Lower lobe of right lung (tissue), 2 donors: ENCODE measurements at regions not wholly inside any gene's neighbourhood (a gene's known extent, or its start where the extent isn't known, plus 50 kb on each side); places are given as distances from the start of the nearest gene placed in this dataset.
"Not testable (repeated sequence)": the region's sequence is repeated elsewhere in the genome, so short reads cannot be mapped to it uniquely, and the experiment has no call there.

ENCODE experiments used
- ATAC-seq, 2 donors: fragments of 200-7000 bp; cut with Tn5 transposase; one replicate each; pipeline ENCODE4 v1.9.1; 2020 to 2022; ENCODE audit warnings: mild to moderate bottlenecking in 2 of 2, moderate library complexity in 2 of 2
- DNase-seq: peaks from one replicate; pipeline ENCODE4 v3.0.0-alpha.2; 2020
- H3K27ac ChIP-seq: fragments of 200-600 bp; one replicate; pipeline ENCODE4 v1.8.0; 2022
- H3K27me3 ChIP-seq: fragments of 200-600 bp; one replicate; pipeline ENCODE4 v1.8.0; 2022; ENCODE audit warnings: low read depth
- H3K36me3 ChIP-seq: fragments of 200-600 bp; one replicate; pipeline ENCODE4 v1.8.0; 2022; ENCODE audit warnings: mild to moderate bottlenecking
- H3K4me1 ChIP-seq: fragments of 200-600 bp; one replicate; pipeline ENCODE4 v1.8.0; 2022
- H3K4me3 ChIP-seq: fragments of 200-600 bp; one replicate; pipeline ENCODE4 v1.8.0; 2022; ENCODE audit warnings: mild to moderate bottlenecking
- H3K9me3 ChIP-seq: fragments of 200-600 bp; one replicate; pipeline ENCODE4 v1.8.0; 2022
- intact Hi-C: fragments of 100-400 bp; cut with DNase I; formaldehyde crosslinking; loops from one replicate; pipeline ENCODE4 v1.11.0; 2022
- TF ChIP-seq, protein P1 (sequence below): fragments of 200-600 bp; IDR thresholded peaks from one replicate; pipeline ENCODE4 v1.8.0; 2022; ENCODE audit warnings: antibody characterized with exemption, mild to moderate bottlenecking
- donor health status: DM: no; HTN: yes; CAD: no; lungs with severe emphysema.

- ATAC-seq = no peak
- H3K27me3 ChIP-seq = no peaks in the 10 kb centered on the region
- H3K4me3 ChIP-seq = no peak overlapping the region
- no peaks in the 10 kb centered on the region for H3K9me3 ChIP-seq
- TF ChIP-seq, protein P1, sequence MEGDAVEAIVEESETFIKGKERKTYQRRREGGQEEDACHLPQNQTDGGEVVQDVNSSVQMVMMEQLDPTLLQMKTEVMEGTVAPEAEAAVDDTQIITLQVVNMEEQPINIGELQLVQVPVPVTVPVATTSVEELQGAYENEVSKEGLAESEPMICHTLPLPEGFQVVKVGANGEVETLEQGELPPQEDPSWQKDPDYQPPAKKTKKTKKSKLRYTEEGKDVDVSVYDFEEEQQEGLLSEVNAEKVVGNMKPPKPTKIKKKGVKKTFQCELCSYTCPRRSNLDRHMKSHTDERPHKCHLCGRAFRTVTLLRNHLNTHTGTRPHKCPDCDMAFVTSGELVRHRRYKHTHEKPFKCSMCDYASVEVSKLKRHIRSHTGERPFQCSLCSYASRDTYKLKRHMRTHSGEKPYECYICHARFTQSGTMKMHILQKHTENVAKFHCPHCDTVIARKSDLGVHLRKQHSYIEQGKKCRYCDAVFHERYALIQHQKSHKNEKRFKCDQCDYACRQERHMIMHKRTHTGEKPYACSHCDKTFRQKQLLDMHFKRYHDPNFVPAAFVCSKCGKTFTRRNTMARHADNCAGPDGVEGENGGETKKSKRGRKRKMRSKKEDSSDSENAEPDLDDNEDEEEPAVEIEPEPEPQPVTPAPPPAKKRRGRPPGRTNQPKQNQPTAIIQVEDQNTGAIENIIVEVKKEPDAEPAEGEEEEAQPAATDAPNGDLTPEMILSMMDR = no peak
- H3K36me3 ChIP-seq = no peaks in the 10 kb centered on the region
- no peak overlapping the region for H3K27ac ChIP-seq
- H3K4me1 ChIP-seq = no peaks in the 10 kb centered on the region
- DNase-seq = no peak
- intact Hi-C loops = no loop called here
Measured at GRCh38 chr1:174105086-174105485, 54.2 kb upstream of the RABGAP1L start.

- DNase-seq (no peak), ATAC-seq (no peak)
- Histone ChIP-seq H3K4me1 (no peaks in the 10 kb centered on the region), H3K9me3 (no peaks in the 10 kb centered on the region), H3K4me3 (no peak overlapping the region), H3K27ac (no peak overlapping the region), H3K36me3 (no peaks in the 10 kb centered on the region), H3K27me3 (no peaks in the 10 kb centered on the region)
- intact Hi-C loops = no loop called here
- TF ChIP-seq, protein P1 = no peak
Measured at GRCh38 chr1:174103766-174104165, 55.6 kb upstream of the RABGAP1L start.

DNA sequence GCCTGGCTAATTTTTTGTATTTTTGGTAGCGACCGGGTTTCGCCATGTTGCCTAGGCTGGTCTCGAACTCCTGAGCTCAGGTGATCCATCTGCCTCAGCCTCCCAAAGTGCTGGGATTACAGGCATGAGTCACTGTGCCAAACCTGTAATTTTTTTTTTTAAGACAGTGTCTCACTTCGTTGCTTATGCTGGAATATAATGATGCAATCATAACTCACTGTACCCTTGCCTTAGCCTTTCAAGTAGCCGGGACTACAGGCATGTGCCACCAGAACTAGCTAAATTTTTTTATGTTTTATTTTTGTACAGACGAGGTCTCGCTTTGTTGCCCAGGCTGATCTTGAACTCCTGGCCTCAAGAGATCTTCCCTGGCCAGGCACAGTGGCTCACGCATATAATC is 57.3 kb upstream of the RABGAP1L start:
- H3K4me3 ChIP-seq, H3K27me3 ChIP-seq, ATAC-seq, H3K9me3 ChIP-seq, H3K27ac ChIP-seq, H3K4me1 ChIP-seq, H3K36me3 ChIP-seq, DNase-seq, intact Hi-C loops: not testable (repeated sequence)

DNA sequence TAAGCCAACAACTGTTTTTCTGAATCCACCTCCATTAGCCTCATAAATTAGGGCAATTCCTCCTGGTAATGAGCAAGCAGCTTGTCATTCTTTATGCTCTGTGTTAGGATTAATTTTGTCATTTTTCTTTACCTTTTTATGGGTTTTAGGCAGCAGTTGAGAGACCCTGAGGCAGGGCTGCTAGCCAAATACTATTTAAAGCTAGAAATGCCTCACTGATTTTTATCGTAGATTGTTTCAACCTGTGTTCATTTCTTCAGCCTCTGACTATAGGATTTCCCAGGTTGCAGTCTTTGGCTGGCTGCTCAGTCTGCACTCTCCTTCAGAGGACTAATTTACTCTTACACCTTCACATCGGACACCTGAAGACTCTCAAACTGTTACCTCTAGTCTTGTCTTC is 61.9 kb upstream of the RABGAP1L start:
- TF ChIP-seq, protein P1 = no peak

GRCh38 chr1:174093789-174094188 is 65.5 kb upstream of the RABGAP1L start:
- H3K4me1 ChIP-seq, DNase-seq, ATAC-seq, H3K27ac ChIP-seq, intact Hi-C loops, H3K9me3 ChIP-seq, H3K4me3 ChIP-seq, H3K36me3 ChIP-seq, H3K27me3 ChIP-seq: not testable (repeated sequence)

More for the DNA sequence above, 61.9 kb upstream of the RABGAP1L start:
- H3K27me3 ChIP-seq = no peaks in the 10 kb centered on the region
- no peak overlapping the region for H3K27ac ChIP-seq
- H3K4me1 ChIP-seq = no peaks in the 10 kb centered on the region
- no peaks in the 10 kb centered on the region for H3K9me3 ChIP-seq
- no peak for ATAC-seq
- no peak for DNase-seq
- H3K4me3 ChIP-seq = no peak overlapping the region
- intact Hi-C loops = no loop called here
- no peaks in the 10 kb centered on the region for H3K36me3 ChIP-seq

DNA sequence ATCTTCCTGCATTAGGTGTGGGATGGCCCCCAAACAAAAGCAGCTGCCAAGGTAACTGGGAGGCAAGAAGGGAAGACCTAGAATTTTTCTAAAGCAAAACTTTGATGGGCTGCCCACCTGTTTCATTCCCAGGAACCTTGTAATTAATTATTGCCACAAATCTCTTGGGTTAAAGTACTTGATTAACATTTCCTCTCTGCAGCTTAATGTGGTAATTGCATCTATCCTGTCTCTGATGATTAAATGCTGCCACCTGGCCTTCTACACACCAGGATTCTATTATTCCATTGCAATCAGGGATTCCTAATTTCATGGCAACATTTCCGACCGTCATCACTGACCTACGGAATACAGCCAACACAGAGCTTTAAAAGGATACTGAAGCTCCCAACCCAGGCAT is 68.3 kb upstream of the RC3H1 start:
- intact Hi-C loops = no loop called here
- Histone ChIP-seq H3K4me1 (no peaks in the 10 kb centered on the region), H3K4me3 (no peak overlapping the region), H3K27ac (no peak overlapping the region), H3K27me3 (no peaks in the 10 kb centered on the region), H3K9me3 (peaks cover 4% of the 10 kb centered on the region), H3K36me3 (no peaks in the 10 kb centered on the region)
- ATAC-seq = no peak
- TF ChIP-seq, protein P1 = no peak
- no peak for DNase-seq

- DNase-seq (no peak), ATAC-seq (no peak)
- Histone ChIP-seq H3K27ac (no peak overlapping the region), H3K4me1 (no peaks in the 10 kb centered on the region), H3K4me3 (no peak overlapping the region), H3K27me3 (no peaks in the 10 kb centered on the region), H3K9me3 (no peaks in the 10 kb centered on the region), H3K36me3 (no peaks in the 10 kb centered on the region)
- intact Hi-C loops = no loop called here
- TF ChIP-seq, protein P1 = no peak
Measured at GRCh38 chr1:174080819-174081218, 58.7 kb upstream of the RC3H1 start.
